ENCODE measurements at regions not wholly inside any gene's neighbourhood (a gene's known extent, or its start where the extent isn't known, plus 50 kb on each side); places are given as distances from the start of the nearest gene placed in this dataset.

DNA sequence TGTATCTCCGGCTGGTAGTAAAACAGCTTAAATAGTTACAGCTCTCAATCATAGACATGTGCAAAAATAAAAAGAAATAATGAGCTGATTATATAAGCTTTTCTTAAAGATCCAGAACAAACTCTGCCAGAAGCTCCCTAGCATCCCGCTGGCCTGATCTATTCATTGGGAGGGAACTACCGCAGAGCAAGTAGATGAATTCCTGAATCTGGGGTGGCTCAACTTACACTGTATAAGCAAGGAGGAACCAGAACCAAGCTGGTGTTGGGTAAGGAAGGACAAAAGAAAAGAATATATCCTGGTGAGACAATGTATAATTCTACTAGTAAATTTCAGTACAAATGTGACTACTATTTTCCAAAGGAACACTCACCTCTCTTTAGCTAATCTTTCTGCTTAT lies 1122.2 kb downstream of the OLFM4 start:
- TF ChIP-seq, protein P1, sequence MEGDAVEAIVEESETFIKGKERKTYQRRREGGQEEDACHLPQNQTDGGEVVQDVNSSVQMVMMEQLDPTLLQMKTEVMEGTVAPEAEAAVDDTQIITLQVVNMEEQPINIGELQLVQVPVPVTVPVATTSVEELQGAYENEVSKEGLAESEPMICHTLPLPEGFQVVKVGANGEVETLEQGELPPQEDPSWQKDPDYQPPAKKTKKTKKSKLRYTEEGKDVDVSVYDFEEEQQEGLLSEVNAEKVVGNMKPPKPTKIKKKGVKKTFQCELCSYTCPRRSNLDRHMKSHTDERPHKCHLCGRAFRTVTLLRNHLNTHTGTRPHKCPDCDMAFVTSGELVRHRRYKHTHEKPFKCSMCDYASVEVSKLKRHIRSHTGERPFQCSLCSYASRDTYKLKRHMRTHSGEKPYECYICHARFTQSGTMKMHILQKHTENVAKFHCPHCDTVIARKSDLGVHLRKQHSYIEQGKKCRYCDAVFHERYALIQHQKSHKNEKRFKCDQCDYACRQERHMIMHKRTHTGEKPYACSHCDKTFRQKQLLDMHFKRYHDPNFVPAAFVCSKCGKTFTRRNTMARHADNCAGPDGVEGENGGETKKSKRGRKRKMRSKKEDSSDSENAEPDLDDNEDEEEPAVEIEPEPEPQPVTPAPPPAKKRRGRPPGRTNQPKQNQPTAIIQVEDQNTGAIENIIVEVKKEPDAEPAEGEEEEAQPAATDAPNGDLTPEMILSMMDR (conservative IDR thresholded peaks at IDR 0.05; ENCODE audit: low read depth, low read length), result no peak
- no peak for TF ChIP-seq EZH2phosphoT487 (IDR thresholded peaks at IDR 0.05; ENCODE audit: borderline replicate concordance, low read length)
- no peak for TF ChIP-seq EZH2 (IDR thresholded peaks at IDR 0.05; ENCODE audit: low read length, unreplicated experiment)

Data from PC-3 (cell line).